Left ventricle myocardium superior (tissue), 1 donor: ENCODE measurements at regions not wholly inside any gene's neighbourhood (a gene's known extent, or its start where the extent isn't known, plus 50 kb on each side); places are given as distances from the start of the nearest gene placed in this dataset.
"Not testable (repeated sequence)": the region's sequence is repeated elsewhere in the genome, so short reads cannot be mapped to it uniquely, and the experiment has no call there.

Experiments
- ATAC-seq: fragments of 200-7000 bp; cut with Tn5 transposase; one replicate; pipeline ENCODE4 v1.9.1; 2020; ENCODE audit warnings: mild to moderate bottlenecking, moderate library complexity
- DNase-seq: peaks from one replicate; pipeline ENCODE4 v3.0.0-alpha.2; 2020
- intact Hi-C: fragments of 100-400 bp; cut with micrococcal nuclease; formaldehyde crosslinking; loops from one replicate; pipeline ENCODE4 v1.11.0; 2022
- donor health status: DM: no; HTN: yes; CAD: no; lungs with severe emphysema.

DNA sequence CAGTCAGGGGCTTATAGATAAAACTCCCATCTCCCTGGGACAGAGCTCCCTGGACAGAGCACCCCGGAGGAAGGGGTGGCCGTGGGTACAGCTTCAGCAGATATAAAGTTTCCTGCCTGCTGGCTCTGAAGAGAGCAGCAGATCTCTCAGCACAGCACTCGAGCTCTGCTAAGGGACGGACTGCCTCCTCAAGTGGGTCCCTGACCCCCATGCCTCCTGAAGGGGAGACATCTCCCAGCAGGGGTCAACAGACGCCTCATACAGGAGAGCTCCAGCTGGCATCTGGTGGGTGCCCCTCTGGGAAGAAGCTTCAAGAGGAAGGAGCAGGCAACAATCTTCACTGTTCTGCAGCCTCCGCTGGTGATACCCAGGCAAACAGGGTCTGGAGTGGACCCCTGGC lies 142.1 kb downstream of the OXSM start:
- intact Hi-C loops, DNase-seq, ATAC-seq: not testable (repeated sequence)

DNA sequence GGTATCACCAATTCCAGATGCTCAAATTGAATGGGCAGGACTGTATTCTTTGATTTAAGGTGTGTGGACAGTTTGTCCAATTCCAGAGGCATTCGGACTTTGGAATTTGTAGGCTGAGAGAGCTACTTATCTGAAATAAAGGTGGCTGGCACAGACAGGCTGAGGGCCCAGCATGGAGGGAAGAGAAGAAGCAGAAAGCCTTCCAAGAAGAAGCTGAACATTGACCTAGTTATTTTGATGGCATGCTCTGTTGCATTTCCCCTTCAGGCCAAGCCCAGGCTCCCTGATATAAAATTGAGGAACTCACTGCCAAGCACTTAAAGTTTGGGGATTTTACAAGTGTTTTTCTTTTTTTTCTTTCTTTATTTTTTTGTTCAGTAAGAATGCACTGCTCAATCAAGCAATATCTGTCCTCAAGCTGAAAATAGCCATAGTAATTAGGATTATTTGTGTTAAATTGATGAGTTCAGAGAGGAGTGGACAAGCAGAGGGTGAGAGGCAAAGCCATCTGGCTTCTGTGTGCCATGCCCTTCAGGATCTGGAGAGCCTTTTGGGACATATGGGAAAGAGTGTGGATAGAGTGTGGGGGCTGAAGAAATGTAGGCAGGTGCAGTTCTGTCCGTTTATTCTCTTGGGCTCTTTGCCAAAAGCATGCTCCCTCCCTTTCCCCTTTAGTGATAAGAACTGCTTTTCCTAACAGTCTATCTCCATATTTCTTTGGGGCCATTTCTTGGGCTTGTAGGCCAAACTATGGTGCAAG lies 148.9 kb downstream of the OXSM start:
- ATAC-seq = no peak
- intact Hi-C loops = no loop called here
- DNase-seq = no peak

DNA sequence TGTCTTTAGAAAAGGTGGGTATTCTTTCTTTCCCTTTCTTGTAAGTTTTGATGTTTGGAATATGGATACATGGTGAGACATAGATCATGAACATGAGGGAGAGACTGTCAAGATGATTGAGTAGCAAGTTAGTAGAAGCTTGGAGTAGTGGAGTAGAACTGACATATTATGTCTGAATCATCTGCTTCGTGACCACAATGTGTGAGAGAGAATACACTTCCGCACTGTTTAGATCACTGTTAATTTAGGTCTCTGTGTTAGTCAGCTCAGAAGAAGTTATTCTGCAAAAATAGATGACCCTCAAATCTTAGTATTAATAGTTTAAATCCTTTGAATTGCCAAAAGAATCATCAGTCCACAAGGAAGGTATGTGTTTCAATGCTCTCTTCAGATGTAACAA lies 151.0 kb downstream of the OXSM start:
- ATAC-seq (no peak), DNase-seq (no peak)
- intact Hi-C loops = no loop called here

DNA sequence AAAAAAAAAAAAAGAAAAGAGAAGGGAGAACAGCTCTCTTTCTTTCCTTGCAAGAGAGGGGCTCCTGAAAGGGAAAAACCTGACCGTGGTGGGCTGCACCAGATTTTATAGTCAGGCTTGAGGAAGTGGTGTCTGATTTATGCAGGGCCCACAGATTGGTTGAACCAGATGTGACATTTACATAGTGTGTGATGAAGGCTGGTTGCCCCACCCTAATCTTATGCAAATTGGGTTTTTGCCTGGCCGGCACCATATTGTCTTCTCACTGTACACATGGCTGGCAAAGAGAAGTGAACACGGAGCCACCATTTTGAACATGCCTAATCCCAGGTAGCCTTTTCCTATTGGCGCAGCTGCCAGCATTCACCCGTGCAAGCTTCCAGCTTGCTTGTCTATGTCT lies 154.4 kb downstream of the OXSM start:
- DNase-seq = no peak
- no peak for ATAC-seq
- intact Hi-C loops = no loop called here

DNA sequence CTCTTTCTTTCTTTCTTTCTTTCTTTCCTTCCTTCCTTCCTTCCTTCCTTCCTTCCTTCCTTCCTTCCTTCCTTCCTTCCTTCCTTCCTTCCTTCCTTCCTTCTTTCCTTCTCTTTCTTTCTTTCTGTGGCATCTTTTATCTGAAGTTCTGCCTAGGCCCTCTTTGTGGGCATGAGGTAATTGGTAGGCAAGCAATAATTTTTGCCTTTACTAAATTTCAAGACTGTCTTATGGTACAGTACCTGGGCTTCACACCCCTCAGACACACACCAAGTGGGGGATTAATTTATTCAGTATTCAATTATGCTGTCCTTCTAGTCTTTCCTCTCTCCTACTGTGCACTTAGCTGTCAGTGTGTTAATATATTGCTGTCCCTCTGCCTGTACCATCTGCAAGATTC lies 155.5 kb downstream of the OXSM start:
- ATAC-seq (no peak), DNase-seq (no peak)
- intact Hi-C loops = no loop called here

DNA sequence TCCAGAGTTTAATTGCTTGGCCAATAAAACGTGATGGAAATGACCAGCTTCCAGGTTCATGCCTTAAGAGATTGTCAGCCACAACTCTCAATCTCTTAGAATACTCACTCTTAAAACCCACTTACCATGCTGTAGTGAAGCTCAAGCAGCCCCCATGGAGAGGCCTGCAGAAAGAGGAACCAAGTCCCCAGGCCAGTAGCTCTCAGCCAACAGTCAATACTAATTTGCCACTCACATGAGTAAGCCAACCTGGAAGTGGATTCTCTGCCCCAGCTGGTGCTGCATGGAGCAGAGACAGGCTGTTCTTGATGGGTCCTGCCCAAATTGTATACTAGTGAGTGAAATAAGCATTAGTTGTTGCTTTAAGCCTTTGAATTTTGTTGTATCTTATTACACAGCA lies 155.9 kb downstream of the OXSM start:
- no peak for ATAC-seq
- intact Hi-C loops = no loop called here
- DNase-seq = no peak

DNA sequence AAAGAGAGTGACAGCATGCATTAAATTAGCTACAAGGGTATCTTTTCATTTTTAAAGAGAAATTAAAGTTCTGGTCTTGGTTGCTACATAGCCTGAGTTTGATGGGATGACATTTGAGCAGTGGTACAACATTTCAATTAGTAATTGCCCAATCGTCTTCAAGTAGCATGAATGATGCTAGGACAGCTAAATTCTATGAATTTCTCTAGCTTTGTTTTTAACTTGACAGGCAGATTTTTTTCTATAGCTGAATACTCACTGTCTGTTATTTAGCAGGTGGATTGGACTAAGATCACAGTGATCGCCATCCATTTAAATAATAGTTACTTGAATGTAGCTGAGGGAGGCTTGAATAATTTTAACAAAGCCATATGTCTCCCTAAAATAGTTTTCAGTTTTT lies 162.2 kb downstream of the OXSM start:
- DNase-seq = no peak
- intact Hi-C loops = no loop called here
- ATAC-seq = no peak

DNA sequence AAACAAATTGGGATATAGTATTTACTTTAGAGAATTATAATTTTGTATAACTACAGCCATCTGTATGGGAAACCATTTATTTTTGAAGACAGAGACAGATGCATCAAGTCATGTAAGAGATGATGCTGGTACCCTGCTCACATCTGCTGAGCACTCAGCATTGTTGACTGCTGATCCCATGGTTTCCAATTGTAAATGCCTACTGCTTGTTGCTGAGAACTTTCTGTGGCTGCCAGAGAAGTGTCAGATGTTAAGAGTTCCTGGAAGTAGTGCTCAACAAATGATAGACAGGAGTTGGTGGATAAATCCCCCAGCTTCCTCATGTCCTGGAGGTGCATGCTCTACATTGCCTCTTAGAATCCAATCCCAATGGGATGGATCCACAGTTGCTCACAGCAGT lies 167.1 kb downstream of the OXSM start:
- peak; percentile 99 for ATAC-seq
- DNase-seq = no peak
- intact Hi-C loops = no loop called here

DNA sequence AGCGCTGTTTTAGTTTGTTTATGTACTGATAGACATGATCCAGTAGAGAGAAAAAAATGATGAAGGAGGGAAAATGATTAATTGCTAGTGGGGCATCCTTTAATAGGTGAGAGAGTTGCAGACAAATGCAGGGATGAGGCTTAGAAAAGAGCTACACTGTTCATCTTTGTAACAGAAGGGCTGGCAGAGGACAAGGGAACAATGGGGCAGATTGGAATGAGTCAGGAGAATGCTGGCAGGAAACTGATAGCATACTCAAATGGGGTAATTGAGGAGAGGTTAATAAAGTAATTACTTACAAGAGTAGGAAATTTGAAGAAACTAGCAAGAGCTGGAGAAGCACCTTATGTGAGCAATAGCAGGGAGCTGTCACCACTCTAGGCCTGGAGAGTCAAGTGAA lies 170.9 kb downstream of the OXSM start:
- intact Hi-C loops = no loop called here
- DNase-seq = no peak
- ATAC-seq = no peak

DNA sequence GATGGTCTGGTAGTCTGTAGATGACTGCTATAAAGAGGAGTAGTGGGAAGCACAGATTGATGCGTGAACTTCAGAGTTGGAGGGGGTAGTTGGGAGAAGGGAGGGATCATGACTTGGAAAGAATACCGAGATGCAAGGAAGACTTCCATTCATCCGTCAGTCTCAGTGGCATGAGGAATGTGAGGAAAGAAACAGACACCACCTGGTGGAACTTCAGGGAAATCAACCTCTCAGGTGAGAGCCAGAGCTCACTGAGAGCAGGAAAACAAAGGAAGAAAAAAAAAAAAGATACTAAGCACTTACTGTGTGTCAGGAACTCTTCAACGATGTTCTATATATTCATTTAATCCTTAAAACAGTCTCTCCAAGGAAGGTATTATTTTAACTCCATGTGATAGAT lies 172.4 kb downstream of the OXSM start:
- ATAC-seq (no peak), DNase-seq (no peak)
- intact Hi-C loops = no loop called here

DNA sequence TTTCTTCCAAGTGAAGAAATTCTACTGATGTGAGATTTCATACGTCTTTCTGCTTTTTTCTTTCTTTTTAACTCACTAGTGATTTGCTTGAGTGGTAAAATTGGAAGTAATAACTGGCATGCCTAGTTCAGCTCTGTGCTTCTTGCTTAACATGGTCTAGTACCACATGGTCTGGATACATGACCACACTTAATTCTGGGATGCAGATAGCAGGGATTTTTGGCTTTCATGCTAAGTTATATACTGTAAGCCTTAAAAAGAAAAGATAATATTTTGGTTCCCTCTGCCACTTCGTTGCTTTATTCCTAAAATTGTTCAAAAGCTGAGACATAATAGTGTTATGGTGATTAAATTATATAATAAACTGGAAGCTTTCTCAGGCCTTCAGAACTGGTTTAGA lies 174.3 kb downstream of the OXSM start:
- ATAC-seq (no peak), DNase-seq (no peak)
- intact Hi-C loops = no loop called here

DNA sequence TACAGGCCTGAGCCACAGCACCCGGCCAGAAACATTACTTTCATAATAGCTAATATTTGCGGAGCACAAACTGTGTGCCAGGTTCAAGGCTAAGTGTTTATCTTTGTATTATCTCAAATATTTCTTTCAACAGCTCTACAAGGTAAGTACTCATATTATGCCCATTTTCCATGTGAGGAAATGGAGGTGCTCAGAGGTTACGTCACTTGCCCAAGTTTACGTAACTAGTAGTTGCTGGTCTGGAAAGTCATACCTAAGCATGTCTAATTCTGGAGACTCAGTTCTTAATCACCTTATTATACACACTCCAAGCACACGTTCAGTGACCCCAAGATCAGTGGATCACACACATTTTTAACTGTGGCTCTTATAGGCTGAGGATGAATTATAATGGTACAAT lies 177.5 kb downstream of the OXSM start:
- DNase-seq = no peak
- ATAC-seq = no peak
- intact Hi-C loops = no loop called here

DNA sequence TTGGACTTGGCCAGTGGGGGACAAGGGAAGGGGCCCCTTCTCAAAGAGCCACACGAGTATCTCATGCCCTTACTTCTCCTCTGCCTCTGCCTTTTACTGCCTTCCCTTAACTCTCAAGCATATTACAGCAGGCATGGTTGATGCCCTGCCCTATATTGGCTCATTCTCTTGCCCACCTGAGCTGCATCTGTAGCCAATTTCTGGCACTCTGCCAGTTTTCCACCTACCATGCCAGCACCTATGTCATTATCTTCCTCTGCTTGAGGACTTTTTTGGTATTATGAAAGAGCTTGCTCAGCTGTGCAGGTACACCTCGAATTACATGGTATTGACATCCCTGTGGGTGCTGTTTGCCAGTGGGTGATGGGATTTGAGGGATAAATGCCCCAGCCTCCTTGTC lies 181.8 kb downstream of the OXSM start:
- DNase-seq = no peak
- intact Hi-C loops = no loop called here
- no peak for ATAC-seq

DNA sequence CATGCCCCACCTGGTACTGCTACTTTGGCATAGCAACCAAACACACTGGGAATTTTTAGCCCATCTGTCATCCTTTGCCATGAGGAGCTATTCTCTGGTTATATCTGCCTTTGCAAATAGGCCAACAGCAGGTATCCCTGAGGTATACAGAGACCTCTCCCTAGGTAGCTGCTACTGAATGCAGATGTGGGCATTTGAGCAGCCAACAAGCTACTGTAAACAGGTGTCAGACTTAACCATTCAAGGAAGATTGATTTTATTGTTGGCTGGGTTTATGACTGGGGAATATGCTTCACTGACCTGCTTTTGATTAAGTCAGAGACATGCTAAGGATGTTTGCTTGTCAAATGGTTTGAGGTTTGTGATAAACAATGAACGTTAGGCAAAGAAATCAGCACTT lies 183.2 kb downstream of the OXSM start:
- ATAC-seq = no peak
- intact Hi-C loops = no loop called here

DNA sequence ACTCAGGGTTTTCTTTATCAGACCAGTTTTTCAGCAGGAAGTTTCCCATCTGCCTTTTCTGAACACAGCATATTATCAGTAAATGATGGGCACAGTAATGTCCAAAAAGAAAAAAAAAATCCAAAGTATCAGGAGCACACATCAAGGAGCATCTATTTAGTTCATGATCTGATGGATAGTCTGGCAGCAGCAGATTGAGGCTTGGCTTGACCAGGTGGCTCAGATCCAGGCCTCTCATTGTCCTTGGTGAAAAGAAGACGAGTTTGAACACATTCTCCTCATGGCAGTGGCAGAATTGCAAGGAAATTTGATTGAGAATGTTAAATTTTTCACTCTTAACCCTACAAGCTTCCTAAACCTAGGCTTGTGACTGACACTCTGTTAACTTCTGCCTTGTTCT lies 192.9 kb downstream of the OXSM start:
- DNase-seq (no peak), ATAC-seq (no peak)
- intact Hi-C loops = no loop called here

More for the DNA sequence above, 183.2 kb downstream of the OXSM start:
- no peak for DNase-seq

DNA sequence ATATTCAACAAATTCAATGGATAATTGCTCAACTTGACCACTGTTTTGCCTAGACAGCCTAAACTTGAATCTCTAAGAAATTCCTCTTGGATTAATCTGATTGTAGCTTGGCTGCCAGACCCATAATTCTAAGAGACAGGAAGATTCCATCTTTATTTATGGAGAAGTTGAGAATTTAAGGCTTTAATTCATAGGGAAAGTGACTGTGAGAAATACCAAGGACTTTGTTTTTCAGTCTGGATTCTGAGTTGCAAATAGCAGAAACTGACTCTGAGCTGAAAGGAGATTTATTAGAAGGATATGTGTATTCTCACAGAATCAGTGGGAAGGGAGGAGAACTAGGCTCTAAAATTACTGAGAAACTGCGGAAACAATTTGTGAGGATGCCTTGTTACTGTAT lies 195.7 kb downstream of the OXSM start:
- ATAC-seq (no peak), DNase-seq (no peak)
- intact Hi-C loops = no loop called here

DNA sequence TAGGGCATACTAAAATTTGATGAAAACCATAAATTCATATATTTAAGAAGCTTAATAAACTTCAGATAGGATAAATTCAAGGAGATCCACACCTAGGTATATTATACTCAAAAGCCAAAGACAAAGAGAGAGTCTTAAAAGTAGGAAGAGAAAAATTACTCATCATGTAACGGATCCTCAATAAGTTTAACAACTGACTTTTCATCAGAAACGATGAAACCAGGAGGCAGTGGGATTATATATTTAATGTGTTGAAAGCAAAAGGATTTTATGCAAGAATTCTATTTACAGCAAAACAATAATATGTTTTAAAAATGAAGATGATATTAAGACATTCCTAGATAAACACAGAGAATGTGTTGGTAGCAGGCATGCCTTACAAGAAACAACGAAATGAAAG lies 202.7 kb downstream of the OXSM start:
- intact Hi-C loops = no loop called here
- DNase-seq = no peak
- ATAC-seq = no peak

DNA sequence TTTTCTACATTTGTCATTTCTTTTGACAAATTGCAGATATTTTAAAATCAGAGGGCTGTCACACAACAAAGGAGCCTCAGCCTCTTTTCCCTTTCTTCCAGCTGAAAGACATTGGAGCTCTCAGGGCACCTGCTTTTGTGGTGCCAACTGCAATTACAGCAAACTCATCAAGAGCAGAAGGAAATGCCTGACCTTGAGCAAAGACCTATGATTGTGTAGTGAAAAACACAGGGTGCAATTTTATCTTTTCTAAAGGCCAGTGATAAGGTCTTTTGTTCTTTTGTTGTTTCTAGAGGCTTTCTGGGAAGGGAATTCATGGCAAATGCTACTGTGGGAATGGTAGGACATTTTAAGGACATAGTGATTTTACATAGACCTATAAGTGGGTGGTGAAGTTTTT lies 214.3 kb downstream of the OXSM start:
- ATAC-seq = no peak
- intact Hi-C loops = no loop called here
- DNase-seq = no peak

DNA sequence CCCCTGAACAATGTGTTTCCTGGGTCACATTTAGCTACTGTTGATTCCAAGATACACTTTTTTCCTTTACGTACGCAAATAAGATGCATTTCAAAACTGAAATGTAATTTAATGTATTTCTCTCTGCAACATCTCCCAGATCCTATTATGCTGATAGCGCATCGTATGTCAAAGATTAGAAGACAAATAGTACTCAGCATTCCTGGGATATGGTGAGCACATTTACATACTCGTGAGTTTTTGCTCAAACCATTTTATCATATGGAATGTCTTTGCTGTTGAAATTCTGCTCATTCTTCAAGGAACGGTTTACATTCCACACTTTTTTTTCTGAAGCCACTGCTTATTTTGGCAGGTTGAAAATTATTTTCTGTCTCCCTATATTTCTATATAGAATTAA lies 221.4 kb downstream of the OXSM start:
- intact Hi-C loops = no loop called here
- ATAC-seq (no peak), DNase-seq (no peak)

DNA sequence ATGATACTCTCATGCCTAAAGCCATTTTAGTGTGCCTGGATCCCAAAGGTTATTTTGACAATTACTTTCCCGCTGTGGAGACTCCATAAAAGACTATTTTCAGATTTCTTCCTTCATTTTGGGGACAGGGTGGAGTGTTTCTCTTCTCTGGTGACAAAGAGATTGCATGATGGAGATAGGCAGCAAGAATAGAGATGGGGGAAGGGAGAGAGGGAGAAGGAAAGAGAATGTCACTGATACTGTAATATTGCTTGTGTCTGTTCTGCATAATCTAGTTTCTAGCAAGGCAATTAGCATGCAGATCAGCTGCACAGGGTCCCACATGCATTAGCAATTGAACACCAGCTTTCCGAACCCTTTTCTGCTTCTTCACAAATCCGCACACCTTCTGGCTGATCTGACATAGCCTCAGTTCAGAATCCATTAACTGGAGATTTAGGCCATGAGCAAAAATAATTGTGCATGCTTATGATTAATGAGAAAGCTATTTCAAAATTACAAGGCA lies 222.4 kb downstream of the OXSM start:
- ATAC-seq = no peak
- no peak for DNase-seq
- intact Hi-C loops = no loop called here

DNA sequence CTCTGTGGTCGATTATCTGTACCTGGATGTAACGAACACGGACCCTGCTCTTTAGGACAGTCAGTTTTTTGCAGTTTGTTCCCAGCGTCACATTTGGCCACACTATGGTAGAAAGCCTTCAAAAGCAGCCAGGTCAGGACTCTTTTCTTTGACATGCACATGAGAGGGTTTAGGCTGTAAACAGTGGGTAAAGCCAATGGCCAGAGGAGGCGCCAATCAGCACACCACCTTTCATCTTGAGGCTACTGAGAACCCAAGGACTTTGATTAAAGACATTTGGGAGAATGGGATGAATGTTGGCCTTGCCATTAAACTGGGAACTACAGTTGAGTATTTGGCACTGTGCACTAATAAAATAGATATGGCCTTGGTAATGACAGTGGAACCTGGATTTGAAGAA lies 225.9 kb downstream of the OXSM start:
- ATAC-seq = no peak
- intact Hi-C loops = no loop called here

DNA sequence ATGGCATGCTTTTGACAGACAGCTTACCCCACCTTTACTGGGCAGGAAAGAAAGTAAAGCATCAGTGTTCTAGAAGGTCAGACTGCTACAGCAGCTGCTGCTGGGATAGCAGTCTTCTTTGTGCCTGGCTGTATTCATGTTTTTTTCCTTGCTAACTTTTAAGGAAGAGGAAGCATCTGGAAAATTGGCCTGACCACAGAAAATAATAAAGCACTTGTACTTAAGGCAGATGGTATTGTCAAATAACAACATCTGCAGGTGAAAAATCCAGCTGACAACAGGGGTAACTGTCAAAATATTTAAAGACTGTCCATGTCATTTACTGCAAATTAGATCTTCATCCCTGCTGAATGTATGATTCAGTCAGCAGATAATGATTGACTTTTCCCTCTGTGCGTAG lies 229.0 kb downstream of the OXSM start:
- DNase-seq = no peak
- no peak for ATAC-seq
- intact Hi-C loops = no loop called here

More for the DNA sequence above, 225.9 kb downstream of the OXSM start:
- no peak for DNase-seq
